Mesodermal cell (in vitro differentiated cells): ENCODE measurements at regions not wholly inside any gene's neighbourhood (a gene's known extent, or its start where the extent isn't known, plus 50 kb on each side); places are given as distances from the start of the nearest gene placed in this dataset.

ENCODE experiments used
- H3K27ac ChIP-seq: 2 replicates; pipeline ENCODE4 v1.7.0; 2013; ENCODE audit warnings: mild to moderate bottlenecking, low read depth, low read length, moderate library complexity; ENCODE audit not compliant: severe bottlenecking
- H3K36me3 ChIP-seq: 2 replicates; pipeline ENCODE4 v1.7.1; 2013; ENCODE audit warnings: mild to moderate bottlenecking, low read length, moderate library complexity; ENCODE audit not compliant: control insufficient read depth, insufficient read depth
- H3K4me1 ChIP-seq: one replicate; pipeline ENCODE4 v1.7.1; 2013; ENCODE audit warnings: mild to moderate bottlenecking, low read length; ENCODE audit not compliant: insufficient read depth, control insufficient read depth, poor library complexity, severe bottlenecking
- H3K4me3 ChIP-seq: 2 replicates; pipeline ENCODE4 v1.7.0; 2013; ENCODE audit warnings: low read length, control low read depth, mild to moderate bottlenecking; ENCODE audit not compliant: insufficient read depth, poor library complexity, severe bottlenecking; ENCODE audit errors: extremely low read depth
- H3K9me3 ChIP-seq: 2 replicates; pipeline ENCODE4 v1.7.1; 2013; ENCODE audit warnings: mild to moderate bottlenecking, low read length, moderate library complexity; ENCODE audit not compliant: control insufficient read depth
- WGBS, 2 experiments: methylation state at CpG; one replicate each; pipeline ENCODE4 v1.1.5; 2013; ENCODE audit warnings: missing lambda C conversion rate in 2 of 2; ENCODE audit not compliant: insufficient coverage in 2 of 2; 5-methylcytosine and 5-hydroxymethylcytosine counted together

GRCh38 chr7:16007911-16008310 is 321.4 kb upstream of the MEOX2 start:
- WGBS, 2 experiments = no CpG with 5 or more reads among the region's 2 CpGs
- H3K4me3 ChIP-seq = no peak overlapping the region

GRCh38 chr7:16004702-16005101 is 318.2 kb upstream of the MEOX2 start:
- no peak overlapping the region for H3K4me3 ChIP-seq
- H3K9me3 ChIP-seq = no peaks in the 10 kb centered on the region
- no peaks in the 10 kb centered on the region for H3K36me3 ChIP-seq
- WGBS, 2 experiments = 100% methylated on average over 1 of the region's 1 CpG
- no peak overlapping the region for H3K27ac ChIP-seq
- no peaks in the 10 kb centered on the region for H3K4me1 ChIP-seq

More at GRCh38 chr7:16007911-16008310, 321.4 kb upstream of the MEOX2 start:
- Histone ChIP-seq H3K9me3 (no peaks in the 10 kb centered on the region), H3K36me3 (no peaks in the 10 kb centered on the region), H3K4me1 (no peaks in the 10 kb centered on the region), H3K27ac (no peak overlapping the region)

DNA sequence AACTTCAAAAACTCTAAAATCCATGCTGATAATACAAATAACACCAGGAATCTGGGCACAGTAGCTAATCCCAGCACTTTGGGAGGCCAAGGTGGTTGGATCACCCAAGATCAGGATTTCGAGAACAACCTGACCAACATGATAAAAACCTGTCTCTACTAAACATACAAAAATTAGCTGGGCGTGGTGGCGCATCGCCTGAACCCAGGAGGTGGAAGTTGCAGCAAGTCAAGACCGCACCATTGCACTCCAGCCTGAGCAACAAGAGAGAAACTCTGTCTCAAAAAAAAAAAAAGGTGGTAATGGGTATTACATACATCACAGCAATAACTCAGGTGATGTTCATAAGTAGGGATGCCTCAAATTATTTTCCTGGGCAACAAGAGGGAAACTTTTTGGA is 315.0 kb upstream of the MEOX2 start:
- 93% methylated on average over 3 of the region's 5 CpGs; no CpG with 5 or more reads in 1 of the 2 experiments for WGBS, 2 experiments
- H3K36me3 ChIP-seq = no peaks in the 10 kb centered on the region
- H3K27ac ChIP-seq = no peak overlapping the region
- H3K9me3 ChIP-seq = no peaks in the 10 kb centered on the region
- no peak overlapping the region for H3K4me3 ChIP-seq
- H3K4me1 ChIP-seq = no peaks in the 10 kb centered on the region

DNA sequence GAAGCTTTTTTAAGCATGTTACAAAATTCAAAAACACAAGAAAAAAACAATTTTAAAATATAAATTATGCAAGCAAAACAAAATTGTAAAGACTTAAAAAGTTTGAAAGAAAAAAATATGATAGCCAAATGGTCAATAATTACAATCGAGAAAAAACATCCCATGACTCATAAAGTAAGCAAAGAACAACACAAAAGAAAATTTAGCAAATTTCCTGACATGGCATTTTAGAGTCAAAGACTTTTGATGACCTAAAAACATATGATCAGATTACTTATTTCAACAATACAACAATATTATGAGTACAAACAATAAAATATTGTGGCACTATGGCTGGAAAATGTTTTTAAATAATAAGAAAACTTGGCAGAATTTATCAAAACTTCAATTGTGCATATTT is 312.1 kb upstream of the MEOX2 start:
- no peak overlapping the region for H3K4me3 ChIP-seq
- H3K4me1 ChIP-seq = no peaks in the 10 kb centered on the region
- no peaks in the 10 kb centered on the region for H3K36me3 ChIP-seq
- no CpG with 5 or more reads among the region's 1 CpG for WGBS, 2 experiments
- H3K27ac ChIP-seq = no peak overlapping the region
- H3K9me3 ChIP-seq = no peaks in the 10 kb centered on the region

GRCh38 chr7:15995027-15995426 is 308.5 kb upstream of the MEOX2 start:
- Histone ChIP-seq H3K36me3 (no peaks in the 10 kb centered on the region), H3K27ac (no peak overlapping the region), H3K9me3 (no peaks in the 10 kb centered on the region), H3K4me3 (no peak overlapping the region), H3K4me1 (no peaks in the 10 kb centered on the region)
- WGBS, 2 experiments = no CpG with 5 or more reads among the region's 1 CpG

- no peaks in the 10 kb centered on the region for H3K9me3 ChIP-seq
- H3K27ac ChIP-seq = no peak overlapping the region
- no peak overlapping the region for H3K4me3 ChIP-seq
- no peaks in the 10 kb centered on the region for H3K36me3 ChIP-seq
- H3K4me1 ChIP-seq = no peaks in the 10 kb centered on the region
- 100% methylated on average over 4 of the region's 5 CpGs for WGBS, 2 experiments
These were observed 302.7 kb upstream of the MEOX2 start for GRCh38 chr7:15989194-15989593.

- WGBS, 2 experiments = no CpG with 5 or more reads among the region's 2 CpGs
- no peaks in the 10 kb centered on the region for H3K36me3 ChIP-seq
These were observed 299.3 kb upstream of the MEOX2 start for GRCh38 chr7:15985587-15986384.

GRCh38 chr7:15977663-15978062 is 291.2 kb upstream of the MEOX2 start:
- 100% methylated on average over 1 of the region's 3 CpGs; no CpG with 5 or more reads in 1 of the 2 experiments for WGBS, 2 experiments
- H3K9me3 ChIP-seq = no peaks in the 10 kb centered on the region
- no peaks in the 10 kb centered on the region for H3K4me1 ChIP-seq
- H3K4me3 ChIP-seq = no peak overlapping the region
- H3K27ac ChIP-seq = no peak overlapping the region
- no peaks in the 10 kb centered on the region for H3K36me3 ChIP-seq

More at GRCh38 chr7:15985587-15986384, 299.3 kb upstream of the MEOX2 start:
- H3K27ac ChIP-seq = no peak overlapping the region
- no peaks in the 10 kb centered on the region for H3K4me1 ChIP-seq
- no peak overlapping the region for H3K4me3 ChIP-seq
- H3K9me3 ChIP-seq = no peaks in the 10 kb centered on the region

- Histone ChIP-seq H3K9me3 (no peaks in the 10 kb centered on the region), H3K4me1 (no peaks in the 10 kb centered on the region), H3K27ac (peak overlapping the region; percentile 43), H3K4me3 (no peak overlapping the region), H3K36me3 (no peaks in the 10 kb centered on the region)
- WGBS, 2 experiments = 60% methylated on average over 1 of the region's 3 CpGs; no CpG with 5 or more reads in 1 of the 2 experiments
These were observed 286.4 kb upstream of the MEOX2 start for GRCh38 chr7:15972862-15973275.

- Histone ChIP-seq H3K36me3 (no peaks in the 10 kb centered on the region), H3K27ac (no peak overlapping the region), H3K4me1 (no peaks in the 10 kb centered on the region), H3K9me3 (no peaks in the 10 kb centered on the region), H3K4me3 (no peak overlapping the region)
- 60 to 81% methylated on average over 1 to 2 of the region's 3 CpGs for WGBS, 2 experiments
These were observed 281.1 kb upstream of the MEOX2 start for GRCh38 chr7:15967551-15967950.

DNA sequence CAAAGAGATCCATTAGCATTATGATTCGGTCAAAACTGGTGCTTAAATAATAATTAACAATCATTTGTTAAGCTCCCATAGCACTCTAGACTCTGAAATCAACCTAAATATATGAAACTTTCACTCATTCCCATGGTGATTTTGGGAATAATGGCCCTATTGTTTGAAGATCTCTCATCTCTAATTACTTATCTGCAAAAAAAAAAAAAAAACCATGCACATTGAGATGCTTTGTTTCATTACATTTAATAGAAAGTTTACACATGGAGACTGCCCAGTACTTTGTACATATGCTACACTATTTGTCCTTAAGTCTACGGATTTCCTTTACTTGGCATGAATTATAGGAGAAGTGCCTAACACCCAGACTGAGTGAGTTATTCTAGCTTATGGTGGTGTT is 280.6 kb upstream of the MEOX2 start:
- Histone ChIP-seq H3K36me3 (no peaks in the 10 kb centered on the region), H3K9me3 (no peaks in the 10 kb centered on the region), H3K27ac (no peak overlapping the region), H3K4me3 (no peak overlapping the region), H3K4me1 (no peaks in the 10 kb centered on the region)
- 100% methylated on average over 1 of the region's 2 CpGs for WGBS, 2 experiments
